Mesenteric fat pad (tissue), 1 donor: ENCODE measurements at regions not wholly inside any gene's neighbourhood (a gene's known extent, or its start where the extent isn't known, plus 50 kb on each side); places are given as distances from the start of the nearest gene placed in this dataset.
"Not testable (repeated sequence)": the region's sequence is repeated elsewhere in the genome, so short reads cannot be mapped to it uniquely, and the experiment has no call there.

Experiments used
- DNase-seq: peaks from one replicate; pipeline ENCODE4 v3.0.0-alpha.2; 2020; ENCODE audit warnings: low spot score
- donor health status: DM: yes; HTN: yes; CAD: no.

GRCh38 chr16:48734220-48734619 lies 124.2 kb upstream of the N4BP1 start:
- no peak for DNase-seq

- DNase-seq = no peak
Observed at GRCh38 chr16:48704710-48705109, 94.7 kb upstream of the N4BP1 start.

DNA sequence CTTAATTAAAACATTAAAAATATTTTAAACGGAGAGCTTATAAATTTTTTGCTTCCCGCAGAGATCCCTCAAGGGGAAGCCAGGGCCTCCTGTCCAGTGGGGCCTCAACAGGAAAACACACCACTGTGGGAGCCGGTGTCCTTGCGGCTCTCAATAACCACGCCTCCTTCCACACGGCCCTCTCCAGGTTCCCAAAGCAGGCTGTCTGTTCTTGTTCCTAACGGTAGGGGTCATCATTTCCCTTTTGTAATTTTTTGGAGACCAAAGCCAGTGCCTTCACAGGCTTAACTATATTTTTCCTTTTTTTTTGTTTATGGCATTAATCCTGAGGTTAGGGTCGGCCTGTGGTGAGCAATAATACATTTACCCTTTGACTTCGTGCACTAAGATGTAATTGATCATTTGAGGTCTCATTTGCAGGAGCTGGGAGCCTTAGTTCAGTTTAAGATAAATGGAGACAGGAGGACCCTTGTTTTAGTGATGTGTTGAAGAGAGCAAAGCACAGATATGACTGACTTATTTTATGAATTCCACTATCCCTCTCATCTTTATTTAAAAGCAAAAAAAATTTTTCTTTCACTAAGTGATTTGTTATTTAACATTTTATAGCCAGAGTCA lies 77.5 kb upstream of the N4BP1 start:
- DNase-seq = no peak

- no peak for DNase-seq
Observed at GRCh38 chr16:48684148-48684547, 74.2 kb upstream of the N4BP1 start.

DNA sequence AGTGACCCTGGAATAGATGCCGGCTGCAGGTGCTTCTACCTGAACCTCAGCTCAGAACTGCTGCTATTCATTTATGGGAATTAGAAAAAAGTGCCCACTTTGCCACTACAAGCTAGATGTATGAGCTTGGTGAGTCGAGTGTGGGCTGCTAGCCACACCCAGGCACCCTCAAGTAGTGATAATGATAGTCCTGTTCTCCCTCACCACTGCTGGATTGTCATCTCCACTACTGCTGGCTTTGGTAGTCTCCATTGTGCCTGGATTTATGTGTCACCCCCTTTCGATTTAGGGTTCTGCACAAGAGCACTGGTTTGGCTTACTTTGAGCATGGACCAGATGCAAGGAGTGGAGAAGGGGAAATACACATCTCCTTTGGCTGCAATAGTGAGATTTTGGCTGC lies 73.0 kb upstream of the N4BP1 start:
- DNase-seq = no peak

- no peak for DNase-seq
Observed at GRCh38 chr16:48681520-48681919, 71.5 kb upstream of the N4BP1 start.

DNA sequence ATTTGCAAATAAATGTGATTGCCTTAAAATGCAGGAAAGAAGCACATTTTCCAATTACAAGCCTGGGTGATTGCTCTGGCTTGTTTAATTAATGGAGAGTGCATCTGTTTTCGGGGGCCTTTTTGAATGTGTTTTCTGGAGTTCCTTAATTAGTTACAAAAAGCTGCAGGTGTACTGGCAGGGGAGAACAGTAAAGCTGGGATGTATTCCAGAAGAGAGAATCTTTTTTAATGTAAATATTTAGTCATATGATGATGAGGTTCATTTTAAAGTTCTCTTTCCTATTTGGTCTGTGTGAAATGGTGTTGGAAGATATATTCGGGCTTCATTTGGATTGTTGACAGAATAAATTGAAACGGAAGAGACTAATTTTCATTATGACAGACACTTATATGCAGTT lies 70.9 kb upstream of the N4BP1 start:
- DNase-seq = no peak

DNA sequence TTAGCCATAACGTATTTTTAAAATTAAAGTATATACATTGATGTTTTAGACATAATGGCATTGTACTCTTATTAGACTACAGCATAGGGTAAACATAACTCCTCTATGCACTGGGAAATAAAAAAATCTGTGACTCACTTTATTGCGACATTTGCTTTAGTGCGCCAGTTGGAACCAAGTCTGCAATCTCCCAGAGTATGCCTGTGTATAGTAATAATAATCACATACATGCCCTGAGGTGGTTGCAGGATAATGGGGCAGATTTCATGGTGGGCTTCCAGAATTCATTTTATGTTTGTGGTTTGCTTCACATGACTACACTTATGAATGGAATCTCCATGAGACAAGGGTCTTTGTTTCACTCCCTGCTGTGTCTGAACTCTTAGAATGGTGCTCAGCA lies 66.9 kb upstream of the N4BP1 start:
- DNase-seq = no peak

DNA sequence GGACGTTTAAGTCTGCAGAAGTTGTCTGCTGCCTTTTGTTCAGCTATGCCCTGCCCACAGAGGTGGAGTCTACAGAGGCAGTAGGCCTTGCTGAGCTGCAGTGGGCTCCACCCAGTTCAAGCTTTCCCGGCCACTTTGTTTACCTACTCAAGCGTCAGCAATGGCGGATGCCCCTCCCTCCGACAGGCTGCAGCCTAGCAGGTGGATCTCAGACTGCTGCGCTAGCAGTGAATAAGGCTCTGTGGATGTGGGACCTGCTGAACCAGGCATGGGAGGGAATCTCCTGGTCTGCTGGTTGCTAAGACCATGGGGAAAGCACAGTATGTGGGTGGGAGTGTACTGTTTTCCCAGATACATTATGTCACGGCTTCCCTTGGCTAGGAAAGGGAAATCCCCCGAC lies 58.2 kb upstream of the N4BP1 start:
- DNase-seq = not testable (repeated sequence)

DNA sequence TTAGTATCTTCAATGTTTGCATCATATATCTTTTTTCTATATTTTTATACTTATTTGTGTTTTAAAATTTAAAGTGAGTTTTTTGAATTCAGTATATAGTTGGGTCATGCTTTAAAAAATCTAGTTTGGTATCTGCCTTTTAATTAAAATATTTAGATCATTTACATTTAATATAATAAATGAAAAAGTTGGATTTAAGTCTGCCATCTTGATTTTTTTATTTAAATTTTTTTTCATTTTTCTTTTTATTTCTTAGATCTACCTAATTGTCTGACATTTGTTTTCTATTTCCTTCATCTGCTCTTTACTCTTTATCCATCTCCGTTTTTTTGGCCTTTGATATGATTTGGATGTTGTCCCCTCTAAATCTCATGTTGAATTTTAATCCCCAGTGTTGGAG lies 50.0 kb upstream of the N4BP1 start:
- no peak for DNase-seq
